GM13977 (cell line): ENCODE measurements at regions not wholly inside any gene's neighbourhood (a gene's known extent, or its start where the extent isn't known, plus 50 kb on each side); places are given as distances from the start of the nearest gene placed in this dataset.

Experiments used
- DNase-seq: peaks from one replicate; pipeline ENCODE4 v3.0.0; 2012; ENCODE audit warnings: low spot score
- CTCF ChIP-seq: IDR thresholded peaks from 2 replicates; pipeline ENCODE4 v1.5.1; 2012; ENCODE audit warnings: mild to moderate bottlenecking, control low read depth; ENCODE audit not compliant: insufficient read depth; ENCODE audit errors: extremely low read depth, missing control alignments
- in situ Hi-C: fragments of 300-500 bp; cut with MboI; formaldehyde crosslinking; loops from one replicate; pipeline ENCODE4 v1.12.0; 2022; ENCODE audit warnings: low sequenced_read_pairs, low pct_unique_long_range_greater_than_20kb, mixed read lengths, inconsistent platforms; ENCODE audit not compliant: unreplicated experiment

GRCh38 chr12:86834217-86834616 is 578.0 kb upstream of the MGAT4C start:
- no peak for TF ChIP-seq CTCF
- in situ Hi-C loops: no loop called here
- no peak for DNase-seq

- no peak for TF ChIP-seq CTCF
- no peak for DNase-seq
- in situ Hi-C loops: no loop called here
These were observed 571.2 kb upstream of the MGAT4C start for GRCh38 chr12:86827409-86827808.

GRCh38 chr12:86826051-86826450 is 569.9 kb upstream of the MGAT4C start:
- in situ Hi-C loops: no loop called here
- no peak for TF ChIP-seq CTCF
- DNase-seq: no peak

GRCh38 chr12:86801439-86801838 is 545.2 kb upstream of the MGAT4C start:
- in situ Hi-C loops: no loop called here
- no peak for TF ChIP-seq CTCF
- no peak for DNase-seq

GRCh38 chr12:86799616-86800015 is 543.4 kb upstream of the MGAT4C start:
- TF ChIP-seq CTCF: no peak

GRCh38 chr12:86796550-86796949 is 540.4 kb upstream of the MGAT4C start:
- TF ChIP-seq CTCF: no peak
- in situ Hi-C loops: no loop called here
- DNase-seq: no peak

More at GRCh38 chr12:86799616-86800015, 543.4 kb upstream of the MGAT4C start:
- no peak for DNase-seq
- in situ Hi-C loops: no loop called here

- no peak for DNase-seq
- no peak for TF ChIP-seq CTCF
- in situ Hi-C loops: no loop called here
These were observed 532.5 kb upstream of the MGAT4C start for GRCh38 chr12:86788661-86789060.
